H1 (cell line): ENCODE measurements at regions not wholly inside any gene's neighbourhood (a gene's known extent, or its start where the extent isn't known, plus 50 kb on each side); places are given as distances from the start of the nearest gene placed in this dataset.

Source experiments
- CTCF ChIA-PET: fragments of 300-600 bp; sonication (Branson Sonifier 250); formaldehyde crosslinking; loops from one replicate; lab custom pipeline; 2021; ENCODE audit not compliant: partially characterized antibody; lab: Charles Lee
- POLR2A ChIA-PET: fragments of 300-600 bp; sonication (Branson Sonifier 250); formaldehyde crosslinking; loops from one replicate; lab custom pipeline; 2021; ENCODE audit warnings: inconsistent platforms; ENCODE audit not compliant: partially characterized antibody; lab: Charles Lee
- DNase-seq, 2 experiments: peaks; one replicate each; pipeline versions ENCODE4 v3.0.0 to v3.0.0-alpha.2; 2010 to 2022; ENCODE audit warnings: low spot score in 2 of 2, low read depth in 1 of 2, mixed read lengths in 1 of 2
- FAIRE-seq: peaks from 2 replicates; lab custom pipeline; 2011; peaks lifted over from hg19 to GRCh38; lab: Jason Lieb, UNC
- H2AFZ ChIP-seq: 2 replicates; pipeline ENCODE4 v1.8.1; 2012; ENCODE audit warnings: low read length, inconsistent platforms
- H2AK5ac ChIP-seq: 2 replicates; pipeline ENCODE4 v1.6.1; 2013; ENCODE audit warnings: low read depth, low read length
- H2BK120ac ChIP-seq: replicated peaks from 2 replicates; pipeline ENCODE3; 2013; ENCODE audit warnings: low read depth, low read length, inconsistent platforms
- H2BK12ac ChIP-seq: 2 replicates; pipeline ENCODE4 v1.6.1; 2013; ENCODE audit warnings: low read depth, low read length
- H2BK15ac ChIP-seq: 2 replicates; pipeline ENCODE4 v1.6.1; 2013; ENCODE audit warnings: low read length
- H2BK20ac ChIP-seq: 2 replicates; pipeline ENCODE4 v1.6.1; 2013; ENCODE audit warnings: low read length
- H2BK5ac ChIP-seq: 2 replicates; pipeline ENCODE4 v1.6.1; 2013; ENCODE audit warnings: low read depth, low read length
- H3K14ac ChIP-seq: 2 replicates; pipeline ENCODE4 v1.6.1; 2013; ENCODE audit warnings: inconsistent platforms; ENCODE audit not compliant: insufficient read length
- H3K18ac ChIP-seq: 2 replicates; pipeline ENCODE4 v1.6.1; 2013; ENCODE audit warnings: low read length; ENCODE audit errors: extremely low read depth
- H3K23ac ChIP-seq: 2 replicates; pipeline ENCODE4 v1.6.1; 2013; ENCODE audit warnings: inconsistent platforms; ENCODE audit not compliant: insufficient read length
- H3K23me2 ChIP-seq: 2 replicates; pipeline ENCODE4 v1.6.1; 2013; ENCODE audit warnings: low read depth, low read length
- H3K27ac ChIP-seq: 2 replicates; pipeline ENCODE4 v1.6.1; 2011; ENCODE audit warnings: low read depth, low read length, inconsistent platforms
- H3K27me3 ChIP-seq, 4 experiments: replicated peaks in 1 of 4; 1 replicate in 1 of 4; 2 replicates in 3 of 4; pipeline versions ENCODE4 v1.6.1 to v1.8.1; 2011 to 2013; ENCODE audit warnings: low read length in 3 of 4, mild to moderate bottlenecking in 3 of 4, inconsistent platforms in 2 of 4, mixed read lengths in 2 of 4, moderate library complexity in 1 of 4; ENCODE audit not compliant: control insufficient read depth in 3 of 4, insufficient read depth in 3 of 4; ENCODE audit errors: extremely low read depth in 1 of 4
- H3K36me3 ChIP-seq, 4 experiments: 2 replicates each; pipeline versions ENCODE4 v1.6.1 to v1.8.1; 2011 to 2013; ENCODE audit warnings: mild to moderate bottlenecking in 4 of 4, low read length in 3 of 4, moderate library complexity in 2 of 4, control low read depth in 1 of 4, inconsistent platforms in 1 of 4; ENCODE audit not compliant: insufficient read depth in 4 of 4, control insufficient read depth in 2 of 4
- H3K4ac ChIP-seq: replicated peaks from 2 replicates; pipeline ENCODE3; 2013; ENCODE audit warnings: low read length, low read depth, mixed read lengths, inconsistent platforms; ENCODE audit not compliant: insufficient read length
- H3K4me1 ChIP-seq, 4 experiments: replicated peaks in 1 of 4; 1 replicate in 1 of 4; 2 replicates in 3 of 4; pipeline versions ENCODE4 v1.6.1 to v1.8.1; 2011 to 2013; ENCODE audit warnings: low read length in 3 of 4, inconsistent platforms in 2 of 4, mixed read lengths in 1 of 4; ENCODE audit not compliant: insufficient read depth in 4 of 4, control insufficient read depth in 3 of 4
- H3K4me2 ChIP-seq, 2 experiments: 2 replicates each; pipeline versions ENCODE4 v1.6.1 to v1.8.1; 2011 to 2013; ENCODE audit warnings: low read depth in 2 of 2, low read length in 2 of 2, control low read depth in 1 of 2, inconsistent platforms in 1 of 2, mild to moderate bottlenecking in 1 of 2; ENCODE audit not compliant: insufficient read depth in 1 of 2
- H3K4me3 ChIP-seq, 4 experiments: fragments of 200-600, 300-600 bp in 1 of 4; sonication (generic), shearing (Covaris generic), sonication (Bioruptor Twin) in 1 of 4; 2 replicates each; pipeline versions ENCODE4 v1.5.1 to v1.8.1; 2011 to 2016; ENCODE audit warnings: low read length in 4 of 4, low read depth in 3 of 4, control low read depth in 2 of 4, inconsistent platforms in 2 of 4, mild to moderate bottlenecking in 2 of 4, mixed read lengths in 1 of 4, moderate library complexity in 1 of 4; ENCODE audit not compliant: insufficient read depth in 2 of 4; ENCODE audit errors: extremely low read depth in 1 of 4
- H3K56ac ChIP-seq: replicated peaks from 2 replicates; pipeline ENCODE3; 2013; ENCODE audit warnings: low read depth, mild to moderate bottlenecking, mixed read lengths, low read length, inconsistent platforms; ENCODE audit not compliant: insufficient read length
- H3K79me1 ChIP-seq: 2 replicates; pipeline ENCODE4 v1.6.1; 2013; ENCODE audit warnings: low read depth, low read length, control low read depth
- H3K79me2 ChIP-seq, 2 experiments: 2 replicates each; pipeline versions ENCODE4 v1.6.1 to v1.8.1; 2012 to 2013; ENCODE audit warnings: low read length in 2 of 2, mild to moderate bottlenecking in 2 of 2, inconsistent platforms in 1 of 2; ENCODE audit not compliant: insufficient read depth in 2 of 2, control insufficient read depth in 1 of 2
- H3K9ac ChIP-seq, 4 experiments: replicated peaks in 1 of 4; 1 replicate in 1 of 4; 2 replicates in 3 of 4; pipeline versions ENCODE4 v1.6.1 to v1.8.1; 2011 to 2013; ENCODE audit warnings: low read depth in 3 of 4, low read length in 3 of 4, control low read depth in 2 of 4, mild to moderate bottlenecking in 2 of 4, moderate library complexity in 2 of 4, inconsistent platforms in 1 of 4; ENCODE audit errors: extremely low read depth in 1 of 4
- H3K9me3 ChIP-seq, 2 experiments: 2 replicates each; pipeline versions ENCODE4 v1.6.1 to v1.8.1; 2012 to 2013; ENCODE audit warnings: mild to moderate bottlenecking in 2 of 2, moderate library complexity in 2 of 2, control low read depth in 1 of 2, inconsistent platforms in 1 of 2, low read depth in 1 of 2, low read length in 1 of 2, mixed read lengths in 1 of 2; ENCODE audit not compliant: insufficient read depth in 2 of 2
- H4K20me1 ChIP-seq, 2 experiments: replicated peaks in 1 of 2; 2 replicates each; pipeline versions ENCODE3 to v1.8.1; 2011 to 2013; ENCODE audit warnings: inconsistent platforms in 2 of 2, low read length in 2 of 2, mild to moderate bottlenecking in 1 of 2; ENCODE audit not compliant: insufficient read depth in 2 of 2, control insufficient read depth in 1 of 2
- H4K5ac ChIP-seq: 2 replicates; pipeline ENCODE4 v1.6.1; 2013; ENCODE audit warnings: low read length, low read depth, mixed read lengths, inconsistent platforms; ENCODE audit not compliant: insufficient read length
- H4K8ac ChIP-seq: 2 replicates; pipeline ENCODE4 v1.8.0; 2013; ENCODE audit warnings: mild to moderate bottlenecking, moderate library complexity, low read length, inconsistent platforms; ENCODE audit not compliant: insufficient read depth; ENCODE audit errors: extremely low read depth
- H4K91ac ChIP-seq: replicated peaks from 2 replicates; pipeline ENCODE3; 2013; ENCODE audit warnings: low read length, mixed read lengths, inconsistent platforms; ENCODE audit not compliant: insufficient read length
- HDAC2 ChIP-seq, 2 experiments: fragments of 300-600 bp in 1 of 2; sonication (generic) in 1 of 2; IDR thresholded peaks; 2 replicates each; pipeline ENCODE4 v1.6.1; 2011 to 2012; ENCODE audit warnings: low read depth in 2 of 2, low read length in 2 of 2, mild to moderate bottlenecking in 2 of 2, moderate library complexity in 2 of 2, borderline replicate concordance in 1 of 2, inconsistent platforms in 1 of 2
- NRF1 ChIP-seq: IDR thresholded peaks from 2 replicates; pipeline ENCODE4 v1.6.1; 2011; ENCODE audit warnings: mild to moderate bottlenecking, low read depth, low read length, improper control_type of control experiment
- TEAD4 ChIP-seq: IDR thresholded peaks from 2 replicates; pipeline ENCODE4 v1.6.1; 2012; ENCODE audit warnings: low read depth, low read length, inconsistent platforms, mixed read lengths
- USF2 ChIP-seq: IDR thresholded peaks from 2 replicates; pipeline ENCODE4 v1.6.1; 2011; ENCODE audit warnings: low read length, improper control_type of control experiment
- WGBS, 2 experiments: shearing (Covaris generic) in 1 of 2; methylation state at CpG; one replicate each; pipeline versions ENCODE4 v1.1.6 to v1.1.7; 2013 to 2015; ENCODE audit warnings: low lambda C conversion rate in 2 of 2, mixed read lengths in 2 of 2, inconsistent platforms in 1 of 2, low coverage in 1 of 2, missing lambda C conversion rate in 1 of 2; ENCODE audit not compliant: insufficient replicate concordance in 2 of 2, insufficient coverage in 1 of 2, insufficient read length in 1 of 2; ENCODE audit errors: extremely low coverage in 1 of 2, missing lambda C conversion rate in 1 of 2; 5-methylcytosine and 5-hydroxymethylcytosine counted together

DNA sequence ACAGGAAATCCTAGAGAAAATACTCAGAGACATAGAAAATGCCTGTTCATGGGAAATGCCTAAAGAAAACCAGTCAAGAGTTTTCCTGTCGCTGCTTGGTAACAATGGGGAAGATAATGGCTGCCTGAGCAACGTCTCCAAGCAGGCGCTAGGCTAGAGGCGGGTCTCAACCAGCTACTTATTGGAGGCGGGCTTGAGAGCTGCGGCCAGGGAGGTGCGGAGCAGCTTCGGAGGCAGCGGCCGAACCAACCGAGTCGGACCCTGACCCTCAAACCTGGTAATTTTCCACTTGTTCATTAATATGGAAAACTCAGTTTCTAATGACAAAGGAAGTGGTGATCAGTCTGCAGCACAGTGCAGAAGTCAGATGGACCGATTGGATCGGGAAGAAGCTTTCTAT, 173.1 kb downstream of the DTWD1 start:
- Histone ChIP-seq H2BK5ac (no peak overlapping the region), H3K56ac (no peak overlapping the region), H3K4me1 (no peaks in the 10 kb centered on the region), H2BK20ac (no peak overlapping the region), H2BK15ac (no peak overlapping the region), H4K8ac (no peak overlapping the region), H3K23ac (no peak overlapping the region), H4K91ac (no peak overlapping the region), H3K79me1 (no peaks in the 10 kb centered on the region), H3K18ac (no peak overlapping the region), H3K4ac (no peak overlapping the region), H3K14ac (no peak overlapping the region), H3K4me2 (no peak overlapping the region), H2BK120ac (no peak overlapping the region), H3K9ac (no peak overlapping the region), H3K23me2 (no peaks in the 10 kb centered on the region), H3K27me3 (no peaks in the 10 kb centered on the region), H2AFZ (no peak overlapping the region), H3K9me3 (peaks cover 3 to 5% of the 10 kb centered on the region in 2 experiments; a peak in 3 of 4 replicates), H4K5ac (no peak overlapping the region), H3K4me3 (no peak overlapping the region), H3K36me3 (no peaks in the 10 kb centered on the region), H3K27ac (no peak overlapping the region), H2AK5ac (no peak overlapping the region), H3K79me2 (no peaks in the 10 kb centered on the region), H4K20me1 (no peaks in the 10 kb centered on the region), H2BK12ac (no peak overlapping the region)
- WGBS, 2 experiments: 94% methylated on average over 14 of the region's 14 CpGs; no CpG with 5 or more reads in 1 of the 2 experiments
- DNase-seq: no peak
- FAIRE-seq: no peak
- ChIA-PET POLR2A (no interaction called here), CTCF (no interaction called here)
- TF ChIP-seq USF2 (no peak), TEAD4 (no peak), HDAC2 (IDR thresholded peaks at IDR 0.05; ENCODE audit: borderline replicate concordance in 1 of 2, low read depth in 2 of 2, low read length in 2 of 2) (no peak), NRF1 (no peak)
